ENCODE measurements at regions not wholly inside any gene's neighbourhood (a gene's known extent, or its start where the extent isn't known, plus 50 kb on each side); places are given as distances from the start of the nearest gene placed in this dataset.

GRCh38 chr13:48146122-48146521, 51.2 kb upstream of the MED4 start:
- H3K27ac Mint-ChIP-seq: peak overlapping the region in 2 of 3 donors; percentile 2 to 10
- H3K4me3 Mint-ChIP-seq: peak overlapping the region in 1 of 4 donors; percentile 85
- H3K27me3 ChIP-seq (ENCODE audit: control insufficient read depth, insufficient read depth, low read length): no peaks in the 10 kb centered on the region
- peaks cover 13% of the 10 kb centered on the region for H3K4me1 ChIP-seq (ENCODE audit: control insufficient read depth, insufficient read depth, low read length, poor library complexity, severe bottlenecking)
- DNase-seq (no peak), ATAC-seq (ENCODE audit: low read depth in 2 of 2) (no peak)
- H3K4me3 ChIP-seq (ENCODE audit: low read depth, low read length): no peak overlapping the region
- H3K27me3 Mint-ChIP-seq: no peaks in the 10 kb centered on the region
- no peaks in the 10 kb centered on the region for H3K9me3 ChIP-seq (ENCODE audit: control insufficient read depth in 2 of 2, low read length in 2 of 2)
- H3K27ac ChIP-seq (ENCODE audit: insufficient read depth, low read length, poor library complexity, severe bottlenecking): no peak overlapping the region
- peaks cover 14% of the 10 kb centered on the region for H3K36me3 Mint-ChIP-seq
- peaks cover 0 to 4% (median 0%) of the 10 kb centered on the region in 7 donors for H3K9me3 Mint-ChIP-seq
- H3K4me1 Mint-ChIP-seq: peaks cover 7 to 63% (median 18%) of the 10 kb centered on the region in 4 donors
- H3K36me3 ChIP-seq (ENCODE audit: control insufficient read depth, insufficient read depth, low read length): no peaks in the 10 kb centered on the region
